ENCODE measurements at regions not wholly inside any gene's neighbourhood (a gene's known extent, or its start where the extent isn't known, plus 50 kb on each side); places are given as distances from the start of the nearest gene placed in this dataset.

GRCh38 chr4:137676357-137676998 is 144.2 kb upstream of the PCDH18 start:
- TF ChIP-seq, protein P1, sequence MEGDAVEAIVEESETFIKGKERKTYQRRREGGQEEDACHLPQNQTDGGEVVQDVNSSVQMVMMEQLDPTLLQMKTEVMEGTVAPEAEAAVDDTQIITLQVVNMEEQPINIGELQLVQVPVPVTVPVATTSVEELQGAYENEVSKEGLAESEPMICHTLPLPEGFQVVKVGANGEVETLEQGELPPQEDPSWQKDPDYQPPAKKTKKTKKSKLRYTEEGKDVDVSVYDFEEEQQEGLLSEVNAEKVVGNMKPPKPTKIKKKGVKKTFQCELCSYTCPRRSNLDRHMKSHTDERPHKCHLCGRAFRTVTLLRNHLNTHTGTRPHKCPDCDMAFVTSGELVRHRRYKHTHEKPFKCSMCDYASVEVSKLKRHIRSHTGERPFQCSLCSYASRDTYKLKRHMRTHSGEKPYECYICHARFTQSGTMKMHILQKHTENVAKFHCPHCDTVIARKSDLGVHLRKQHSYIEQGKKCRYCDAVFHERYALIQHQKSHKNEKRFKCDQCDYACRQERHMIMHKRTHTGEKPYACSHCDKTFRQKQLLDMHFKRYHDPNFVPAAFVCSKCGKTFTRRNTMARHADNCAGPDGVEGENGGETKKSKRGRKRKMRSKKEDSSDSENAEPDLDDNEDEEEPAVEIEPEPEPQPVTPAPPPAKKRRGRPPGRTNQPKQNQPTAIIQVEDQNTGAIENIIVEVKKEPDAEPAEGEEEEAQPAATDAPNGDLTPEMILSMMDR (IDR thresholded peaks at IDR 0.05; ENCODE audit: low read depth, low read length), result no peak
- Histone ChIP-seq H3K9me3 (ENCODE audit: control insufficient read depth, insufficient read depth, low read length) (no peaks in the 10 kb centered on the region), H3K4me3 (ENCODE audit: low read depth, low read length) (no peak overlapping the region), H3K27ac (ENCODE audit: low read depth, low read length) (no peak overlapping the region), H3K27me3 (ENCODE audit: control insufficient read depth, insufficient read depth, low read length) (no peaks in the 10 kb centered on the region)
- CTCF ChIA-PET, result no interaction called here
- POLR2A ChIA-PET, result no interaction called here
- no peak for DNase-seq (ENCODE audit: low read depth, low spot score)

- no peaks in the 10 kb centered on the region for H3K27me3 ChIP-seq (ENCODE audit: control insufficient read depth, insufficient read depth, low read length)
- DNase-seq (ENCODE audit: low read depth, low spot score), result no peak
- ChIA-PET POLR2A (no interaction called here), CTCF (no interaction called here)
- H3K9me3 ChIP-seq (ENCODE audit: control insufficient read depth, insufficient read depth, low read length), result no peaks in the 10 kb centered on the region
- TF ChIP-seq, protein P1 (IDR thresholded peaks at IDR 0.05; ENCODE audit: low read depth, low read length), result no peak
- H3K27ac ChIP-seq (ENCODE audit: low read depth, low read length), result no peak overlapping the region
- H3K4me3 ChIP-seq (ENCODE audit: low read depth, low read length), result no peak overlapping the region
Observed at GRCh38 chr4:137674066-137674465, 141.8 kb upstream of the PCDH18 start.

GRCh38 chr4:137668885-137669545 is 136.7 kb upstream of the PCDH18 start:
- TF ChIP-seq, protein P1 (IDR thresholded peaks at IDR 0.05; ENCODE audit: low read depth, low read length), result no peak
- ChIA-PET CTCF (no interaction called here), POLR2A (interaction anchor here (1.0 kb wide), 1 partner anchor 36 kb away, joined by 4 read pairs; no protein-coding TSS in a partner anchor)
- no peak overlapping the region for H3K27ac ChIP-seq (ENCODE audit: low read depth, low read length)
- H3K27me3 ChIP-seq (ENCODE audit: control insufficient read depth, insufficient read depth, low read length), result no peaks in the 10 kb centered on the region
- no peaks in the 10 kb centered on the region for H3K9me3 ChIP-seq (ENCODE audit: control insufficient read depth, insufficient read depth, low read length)
- DNase-seq (ENCODE audit: low read depth, low spot score), result no peak
- H3K4me3 ChIP-seq (ENCODE audit: low read depth, low read length), result no peak overlapping the region

- ChIA-PET POLR2A (interaction anchor here (0.8 to 2.2 kb wide), 9 partner anchors 13 to 374 kb away, joined by 3 to 21 read pairs (median 4); partner anchors contain the start of gene PCDH18), CTCF (interaction anchor here (1.2 kb wide), 1 partner anchor 541 kb away, joined by 4 read pairs; no protein-coding TSS in a partner anchor)
- no peak overlapping the region for H3K4me3 ChIP-seq (ENCODE audit: low read depth, low read length)
Observed at GRCh38 chr4:137664416-137664815, 132.1 kb upstream of the PCDH18 start.

More at GRCh38 chr4:137664416-137664815, 132.1 kb upstream of the PCDH18 start:
- no peaks in the 10 kb centered on the region; the same call in 1 of the 2 replicates for H3K9me3 ChIP-seq (ENCODE audit: control insufficient read depth, insufficient read depth, low read length)
- no peaks in the 10 kb centered on the region for H3K27me3 ChIP-seq (ENCODE audit: control insufficient read depth, insufficient read depth, low read length)
- DNase-seq (ENCODE audit: low read depth, low spot score), result no peak
- no peak overlapping the region for H3K27ac ChIP-seq (ENCODE audit: low read depth, low read length)
- TF ChIP-seq, protein P1 (IDR thresholded peaks at IDR 0.05; ENCODE audit: low read depth, low read length), result no peak
